GM06990 (cell line): ENCODE measurements at regions not wholly inside any gene's neighbourhood (a gene's known extent, or its start where the extent isn't known, plus 50 kb on each side); places are given as distances from the start of the nearest gene placed in this dataset.

ENCODE experiments used
- DNase-seq: peaks from one replicate; pipeline ENCODE4 v3.0.0-alpha.2; 2011; ENCODE audit not compliant: insufficient read length; ENCODE audit errors: extremely low read depth
- H3K27me3 ChIP-seq: replicated peaks from 2 replicates; pipeline ENCODE4 v1.6.0; 2011; ENCODE audit warnings: low read length; ENCODE audit not compliant: control insufficient read depth, insufficient read depth
- H3K36me3 ChIP-seq: 2 replicates; pipeline ENCODE4 v1.5.1; 2011; ENCODE audit warnings: low read length; ENCODE audit not compliant: control insufficient read depth, insufficient read depth
- H3K4me3 ChIP-seq: replicated peaks from 2 replicates; pipeline ENCODE4 v1.5.1; 2011; ENCODE audit warnings: low read depth, mild to moderate bottlenecking, control low read depth, low read length
- TF ChIP-seq, protein P1 (sequence below): IDR thresholded peaks from 2 replicates; pipeline ENCODE4 v1.5.1; 2011; ENCODE audit warnings: low read length, control low read depth, mild to moderate bottlenecking, inconsistent platforms; ENCODE audit not compliant: insufficient read depth, poor library complexity, severe bottlenecking

GRCh38 chr3:30458376-30459171 is 147.8 kb upstream of the TGFBR2 start:
- H3K36me3 ChIP-seq: no peaks in the 10 kb centered on the region
- H3K27me3 ChIP-seq: no peaks in the 10 kb centered on the region
- TF ChIP-seq, protein P1, sequence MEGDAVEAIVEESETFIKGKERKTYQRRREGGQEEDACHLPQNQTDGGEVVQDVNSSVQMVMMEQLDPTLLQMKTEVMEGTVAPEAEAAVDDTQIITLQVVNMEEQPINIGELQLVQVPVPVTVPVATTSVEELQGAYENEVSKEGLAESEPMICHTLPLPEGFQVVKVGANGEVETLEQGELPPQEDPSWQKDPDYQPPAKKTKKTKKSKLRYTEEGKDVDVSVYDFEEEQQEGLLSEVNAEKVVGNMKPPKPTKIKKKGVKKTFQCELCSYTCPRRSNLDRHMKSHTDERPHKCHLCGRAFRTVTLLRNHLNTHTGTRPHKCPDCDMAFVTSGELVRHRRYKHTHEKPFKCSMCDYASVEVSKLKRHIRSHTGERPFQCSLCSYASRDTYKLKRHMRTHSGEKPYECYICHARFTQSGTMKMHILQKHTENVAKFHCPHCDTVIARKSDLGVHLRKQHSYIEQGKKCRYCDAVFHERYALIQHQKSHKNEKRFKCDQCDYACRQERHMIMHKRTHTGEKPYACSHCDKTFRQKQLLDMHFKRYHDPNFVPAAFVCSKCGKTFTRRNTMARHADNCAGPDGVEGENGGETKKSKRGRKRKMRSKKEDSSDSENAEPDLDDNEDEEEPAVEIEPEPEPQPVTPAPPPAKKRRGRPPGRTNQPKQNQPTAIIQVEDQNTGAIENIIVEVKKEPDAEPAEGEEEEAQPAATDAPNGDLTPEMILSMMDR: no peak
- DNase-seq: no peak
- H3K4me3 ChIP-seq: no peak overlapping the region

- no peak for DNase-seq
- Histone ChIP-seq H3K27me3 (no peaks in the 10 kb centered on the region), H3K36me3 (no peaks in the 10 kb centered on the region), H3K4me3 (no peak overlapping the region)
- TF ChIP-seq, protein P1: no peak
These were observed 145.1 kb upstream of the TGFBR2 start for GRCh38 chr3:30461311-30461710.

DNA sequence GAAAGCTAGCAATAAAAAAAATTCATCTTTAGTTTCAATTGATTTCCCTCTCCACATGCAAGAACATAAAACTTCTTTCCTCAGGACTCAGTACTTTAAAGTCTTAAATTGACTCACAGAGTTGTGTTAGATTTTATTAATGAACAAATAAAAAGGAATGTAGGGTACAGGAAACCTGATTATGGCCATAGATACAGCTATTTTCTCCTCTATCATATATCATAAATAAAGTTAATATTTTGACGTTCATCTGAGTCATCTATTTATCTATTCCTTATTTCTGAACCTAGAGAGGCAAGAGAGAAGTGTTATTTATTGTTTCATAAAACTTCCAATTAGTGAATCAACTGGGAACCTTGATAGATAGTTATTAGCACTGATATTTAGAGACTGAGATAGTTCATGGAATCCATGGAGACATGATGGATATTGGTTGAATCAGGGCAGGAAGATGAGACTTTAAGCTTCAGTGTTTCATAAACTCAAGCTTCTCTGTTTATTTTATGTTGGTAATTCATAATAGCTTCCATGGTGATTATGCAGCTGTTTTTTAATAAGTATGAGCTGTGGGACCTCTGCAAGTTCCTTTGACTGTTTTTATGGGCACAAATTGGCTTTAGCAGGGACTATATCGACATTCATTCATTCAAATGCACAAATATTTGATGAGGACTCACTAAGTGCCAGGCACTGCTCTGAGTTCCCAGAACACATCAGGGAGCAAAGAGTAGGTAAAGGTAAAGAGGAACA is 143.5 kb upstream of the TGFBR2 start:
- no peak overlapping the region for H3K4me3 ChIP-seq
- no peaks in the 10 kb centered on the region for H3K36me3 ChIP-seq
- H3K27me3 ChIP-seq: no peaks in the 10 kb centered on the region
- TF ChIP-seq, protein P1: no peak
- DNase-seq: no peak

GRCh38 chr3:30464381-30464780 is 142.0 kb upstream of the TGFBR2 start:
- Histone ChIP-seq H3K36me3 (no peaks in the 10 kb centered on the region), H3K27me3 (no peaks in the 10 kb centered on the region), H3K4me3 (no peak overlapping the region)
- DNase-seq: no peak
- TF ChIP-seq, protein P1: no peak

DNA sequence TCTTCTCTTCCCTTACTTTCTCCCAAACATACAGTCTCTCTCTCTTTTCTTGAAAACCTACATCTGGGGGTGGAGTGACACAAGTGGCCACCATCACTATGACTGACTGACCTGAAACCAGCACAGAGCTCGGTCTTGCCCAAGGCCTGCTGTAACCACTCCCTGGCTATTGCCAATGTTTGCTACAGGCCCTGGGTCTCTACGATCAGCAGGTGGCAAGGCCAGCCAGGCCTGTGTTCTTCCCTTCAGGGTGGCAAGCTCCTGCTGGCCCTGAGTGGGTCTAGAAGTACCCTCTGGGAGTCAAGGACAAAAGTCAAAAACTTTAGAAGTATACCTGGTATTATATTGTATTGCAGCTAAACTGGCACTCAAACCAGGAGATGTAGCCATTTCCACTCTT is 140.9 kb upstream of the TGFBR2 start:
- no peak for DNase-seq
- Histone ChIP-seq H3K4me3 (no peak overlapping the region), H3K27me3 (no peaks in the 10 kb centered on the region), H3K36me3 (no peaks in the 10 kb centered on the region)
- TF ChIP-seq, protein P1: no peak
